GM18520 (cell line): ENCODE measurements at regions not wholly inside any gene's neighbourhood (a gene's known extent, or its start where the extent isn't known, plus 50 kb on each side); places are given as distances from the start of the nearest gene placed in this dataset.
"Not testable (repeated sequence)": the region's sequence is repeated elsewhere in the genome, so short reads cannot be mapped to it uniquely, and the experiment has no call there.

Experiments
- ATAC-seq: cut with Tn5 transposase; IDR thresholded peaks from one replicate; pipeline ENCODE4 v1.9.1; 2021; ENCODE audit not compliant: unreplicated experiment

GRCh38 chr18:10162340-10162739 is 248.5 kb downstream of the VAPA start:
- ATAC-seq: no peak

- no peak for ATAC-seq
Observed at GRCh38 chr18:10164271-10165071, 250.7 kb downstream of the VAPA start.

- no peak for ATAC-seq
Observed at GRCh38 chr18:10166164-10166807, 252.5 kb downstream of the VAPA start.

GRCh38 chr18:10167759-10168158 is 253.9 kb downstream of the VAPA start:
- no peak for ATAC-seq

- ATAC-seq: no peak
Observed at GRCh38 chr18:10168477-10168876, 254.7 kb downstream of the VAPA start.

GRCh38 chr18:10169064-10169562 is 255.3 kb downstream of the VAPA start:
- ATAC-seq: no peak

DNA sequence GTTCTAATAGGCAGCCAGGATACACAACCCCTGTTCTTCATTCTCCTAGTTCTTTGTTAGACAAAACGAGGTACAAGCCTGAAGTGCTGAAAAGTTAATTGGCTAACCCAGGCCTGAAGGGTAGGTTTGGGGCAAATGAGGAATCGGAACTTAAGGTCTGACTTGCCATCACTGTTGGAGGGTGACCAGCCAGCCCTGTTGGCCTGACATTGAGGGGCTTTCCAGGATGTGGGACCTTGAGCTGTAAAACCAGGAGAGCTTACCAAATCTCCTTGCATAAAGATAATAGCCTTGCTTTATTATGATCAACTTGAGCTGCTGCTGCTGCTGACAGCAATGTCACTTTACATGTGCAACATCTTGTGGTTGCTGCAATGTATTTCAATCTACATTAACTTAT is 256.0 kb downstream of the VAPA start:
- no peak for ATAC-seq

GRCh38 chr18:10170375-10170774 is 256.6 kb downstream of the VAPA start:
- no peak for ATAC-seq

DNA sequence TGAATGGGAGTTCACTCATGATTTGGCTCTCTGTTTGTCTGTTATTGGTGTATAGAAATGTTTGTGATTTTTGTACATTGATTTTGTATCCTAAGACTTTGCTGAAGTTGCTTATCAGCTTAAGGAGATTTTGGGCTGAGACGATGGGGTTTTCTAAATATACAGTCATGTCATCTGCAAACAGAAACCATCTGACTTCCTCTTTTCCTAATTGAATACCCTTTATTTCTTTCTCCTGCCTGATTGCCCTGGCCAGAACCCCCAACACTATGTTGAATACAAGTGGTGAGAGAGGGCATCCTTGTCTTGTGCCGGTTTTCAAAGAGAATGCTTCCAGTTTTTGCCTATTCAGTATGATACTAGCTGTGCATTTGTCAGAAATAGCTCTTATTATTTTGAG is 261.5 kb downstream of the VAPA start:
- not testable (repeated sequence) for ATAC-seq

GRCh38 chr18:10179326-10179725 is 265.5 kb downstream of the VAPA start:
- not testable (repeated sequence) for ATAC-seq

DNA sequence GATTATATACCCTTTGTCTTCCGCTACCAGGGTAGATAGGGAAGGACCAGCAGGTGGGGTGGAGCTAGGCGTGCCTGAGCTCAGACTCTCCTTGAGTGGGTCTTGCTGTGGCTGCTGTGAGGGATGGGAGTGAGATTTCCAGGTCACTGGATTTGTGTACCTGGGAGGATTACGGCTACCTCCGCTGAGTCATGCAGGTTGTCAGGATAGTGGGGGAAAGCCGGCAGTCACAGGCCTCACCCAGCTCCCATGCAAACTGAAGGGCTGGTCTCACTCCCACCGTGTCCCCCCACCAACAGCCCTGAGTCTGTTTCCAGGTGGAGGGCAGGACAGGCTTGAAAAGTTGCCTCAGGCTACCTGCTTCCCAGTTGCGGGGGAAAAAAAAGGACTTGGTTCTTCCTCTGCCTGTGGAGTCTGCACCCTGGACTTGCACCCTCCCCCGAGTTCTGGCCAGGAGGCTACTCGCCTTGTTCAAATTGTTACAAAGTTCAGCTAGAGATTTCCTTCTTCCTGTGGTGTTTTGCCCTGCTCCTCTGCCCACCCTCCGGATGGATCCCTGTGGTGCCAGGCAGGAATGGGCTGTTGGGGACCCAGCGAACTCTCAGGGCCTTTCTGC is 268.3 kb downstream of the VAPA start:
- no peak for ATAC-seq

GRCh38 chr18:10184776-10185175 is 269.7 kb upstream of the APCDD1 start:
- ATAC-seq: no peak

DNA sequence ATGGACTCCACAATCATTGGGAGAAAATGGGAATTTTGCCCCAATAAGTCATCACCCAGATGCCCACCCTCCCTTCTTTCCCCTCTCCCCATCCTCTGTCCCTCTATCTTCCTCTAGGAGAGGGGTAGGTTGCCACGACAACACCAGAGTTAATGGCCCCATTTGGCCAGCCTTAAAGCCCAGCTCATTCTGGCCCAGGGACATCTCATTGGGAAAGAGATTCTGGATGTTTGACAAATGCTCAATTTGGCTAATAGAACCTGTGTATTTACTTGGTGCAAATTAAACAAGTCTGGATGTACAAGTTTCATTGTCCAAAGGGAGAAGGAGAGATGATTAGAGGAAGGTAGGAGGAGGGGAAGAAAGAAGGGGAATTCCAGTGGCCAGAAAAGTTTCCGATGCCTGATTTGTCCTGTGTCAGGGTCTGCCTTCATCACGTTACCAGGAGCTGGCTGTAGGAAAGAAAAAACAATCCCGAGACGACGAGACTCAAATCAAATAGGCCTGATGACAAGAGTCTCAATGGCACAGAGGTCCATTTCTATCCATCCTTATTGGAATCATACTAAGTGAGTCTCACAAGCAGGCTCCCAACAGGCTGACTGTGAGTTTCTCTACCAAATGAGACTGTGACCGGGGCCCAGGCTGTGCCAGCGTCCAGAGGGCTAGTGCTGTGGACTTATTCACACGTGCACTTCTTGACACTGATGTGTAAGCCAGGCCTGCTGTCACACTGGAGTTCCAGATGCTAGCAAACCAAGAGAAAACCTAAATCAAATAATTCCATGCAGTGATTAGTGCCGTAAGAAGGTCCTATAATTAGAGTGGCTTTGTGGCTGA is 265.2 kb upstream of the APCDD1 start:
- no peak for ATAC-seq

DNA sequence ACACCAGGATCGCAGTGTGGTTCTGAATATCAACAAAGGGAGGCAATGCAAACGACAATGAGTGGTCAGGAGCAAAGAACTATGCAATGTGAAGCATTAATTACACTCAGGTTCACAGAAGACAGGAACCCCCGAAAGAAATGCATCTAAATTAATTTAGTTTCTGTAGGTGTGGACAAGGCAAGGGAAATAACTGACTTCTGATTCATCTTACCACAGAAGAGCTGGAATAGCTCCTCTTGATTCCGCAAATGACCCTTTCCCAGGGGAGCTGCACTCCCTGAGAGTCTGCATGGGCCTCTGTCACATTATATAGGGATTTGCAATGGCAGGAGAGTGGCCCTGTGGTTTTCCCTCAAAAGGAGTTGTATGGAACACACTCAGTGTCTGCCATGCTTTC is 263.9 kb upstream of the APCDD1 start:
- no peak for ATAC-seq

DNA sequence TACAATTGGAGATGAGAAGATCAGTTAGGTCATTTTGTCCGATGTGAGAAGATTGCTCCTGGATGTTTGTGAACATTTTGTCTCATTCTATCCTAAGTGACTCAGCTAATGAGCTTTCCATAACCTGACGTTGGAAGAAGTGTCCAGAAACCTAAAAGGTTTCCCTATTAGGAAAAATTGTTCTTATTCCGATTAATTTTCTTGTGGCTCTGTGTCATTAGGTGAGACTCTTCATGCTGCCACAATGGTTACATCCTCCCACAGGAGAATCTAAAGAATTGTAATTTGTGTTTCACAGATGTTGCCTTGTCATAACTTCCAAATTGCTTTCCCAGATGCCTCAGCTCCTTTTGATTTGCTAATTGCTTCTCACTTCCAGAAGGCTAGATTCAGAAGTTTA is 261.0 kb upstream of the APCDD1 start:
- ATAC-seq: no peak

DNA sequence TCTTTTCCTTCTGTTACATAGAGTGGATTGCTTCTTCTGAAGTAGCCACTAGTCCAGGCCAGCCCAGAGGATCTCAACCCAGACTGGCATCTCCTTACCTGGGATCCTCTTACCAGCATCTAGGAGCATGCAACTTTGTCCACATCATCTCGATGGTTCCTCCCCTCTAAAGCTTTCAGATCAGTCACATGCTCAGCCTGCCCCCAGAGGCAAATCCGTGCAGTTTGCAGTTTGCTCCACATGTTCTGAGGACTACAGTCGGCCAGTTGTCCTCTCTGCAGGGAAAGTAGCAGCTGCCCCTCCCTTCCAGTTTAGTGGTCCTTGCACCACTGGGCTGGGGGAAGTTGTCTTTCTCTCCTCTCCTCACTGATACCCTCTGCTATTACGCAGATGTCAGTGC is 259.8 kb upstream of the APCDD1 start:
- ATAC-seq: no peak

GRCh38 chr18:10195529-10195928 is 258.9 kb upstream of the APCDD1 start:
- ATAC-seq: no peak

- ATAC-seq: no peak
Observed at GRCh38 chr18:10197097-10197496, 257.3 kb upstream of the APCDD1 start.

DNA sequence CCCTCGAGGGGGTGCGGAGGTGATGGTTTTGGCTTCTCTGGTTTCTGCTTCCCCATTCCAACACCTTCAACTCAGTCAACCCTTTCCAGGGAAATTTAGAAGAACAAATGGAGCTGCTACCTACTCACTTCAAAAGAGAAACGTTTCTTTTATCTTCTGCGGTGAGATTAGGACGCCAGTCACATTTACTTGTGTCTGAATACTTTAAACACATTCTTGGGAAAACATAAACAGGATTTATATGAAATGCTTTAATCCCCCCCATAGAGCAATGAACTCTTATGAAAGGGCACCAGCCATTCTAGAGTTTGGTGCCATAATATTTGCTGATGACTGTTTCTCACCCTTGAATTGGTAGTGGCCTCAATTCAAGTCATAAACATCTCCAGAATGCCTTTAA is 253.2 kb upstream of the APCDD1 start:
- ATAC-seq: no peak

DNA sequence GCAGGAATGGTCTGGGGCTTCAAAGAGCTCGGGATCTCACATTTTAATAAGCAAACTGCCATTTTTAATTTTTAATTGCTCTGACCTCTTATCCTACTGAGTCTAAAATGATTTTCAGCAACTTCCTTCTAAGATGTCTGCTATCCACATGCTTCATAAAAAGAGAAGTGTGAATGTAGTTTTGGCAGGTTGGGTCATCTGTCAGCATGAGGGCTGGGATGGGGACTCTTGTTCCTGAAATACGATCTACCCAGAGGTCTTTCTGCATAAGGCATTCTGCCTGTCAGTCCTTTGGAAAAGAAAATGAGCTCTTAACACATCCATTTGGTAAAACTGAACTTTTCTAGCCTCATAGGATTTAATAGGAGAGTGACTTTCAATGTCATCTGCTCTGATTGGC is 252.8 kb upstream of the APCDD1 start:
- ATAC-seq: no peak

- ATAC-seq: no peak
Observed at GRCh38 chr18:10202845-10203321, 251.6 kb upstream of the APCDD1 start.
